GM19463 (cell line): ENCODE measurements at regions not wholly inside any gene's neighbourhood (a gene's known extent, or its start where the extent isn't known, plus 50 kb on each side); places are given as distances from the start of the nearest gene placed in this dataset.
"Not testable (repeated sequence)": the region's sequence is repeated elsewhere in the genome, so short reads cannot be mapped to it uniquely, and the experiment has no call there.

Experiments used
- ATAC-seq: cut with Tn5 transposase; IDR thresholded peaks from one replicate; pipeline ENCODE4 v1.9.1; 2021; ENCODE audit warnings: mild to moderate bottlenecking, moderate library complexity; ENCODE audit not compliant: unreplicated experiment

- no peak for ATAC-seq
Observed at GRCh38 chr2:16066261-16067036, 126.1 kb downstream of the MYCN start.

- ATAC-seq: not testable (repeated sequence)
Observed at GRCh38 chr2:16065272-16066069, 125.1 kb downstream of the MYCN start.

- no peak for ATAC-seq
Observed at GRCh38 chr2:16064745-16065144, 124.4 kb downstream of the MYCN start.

DNA sequence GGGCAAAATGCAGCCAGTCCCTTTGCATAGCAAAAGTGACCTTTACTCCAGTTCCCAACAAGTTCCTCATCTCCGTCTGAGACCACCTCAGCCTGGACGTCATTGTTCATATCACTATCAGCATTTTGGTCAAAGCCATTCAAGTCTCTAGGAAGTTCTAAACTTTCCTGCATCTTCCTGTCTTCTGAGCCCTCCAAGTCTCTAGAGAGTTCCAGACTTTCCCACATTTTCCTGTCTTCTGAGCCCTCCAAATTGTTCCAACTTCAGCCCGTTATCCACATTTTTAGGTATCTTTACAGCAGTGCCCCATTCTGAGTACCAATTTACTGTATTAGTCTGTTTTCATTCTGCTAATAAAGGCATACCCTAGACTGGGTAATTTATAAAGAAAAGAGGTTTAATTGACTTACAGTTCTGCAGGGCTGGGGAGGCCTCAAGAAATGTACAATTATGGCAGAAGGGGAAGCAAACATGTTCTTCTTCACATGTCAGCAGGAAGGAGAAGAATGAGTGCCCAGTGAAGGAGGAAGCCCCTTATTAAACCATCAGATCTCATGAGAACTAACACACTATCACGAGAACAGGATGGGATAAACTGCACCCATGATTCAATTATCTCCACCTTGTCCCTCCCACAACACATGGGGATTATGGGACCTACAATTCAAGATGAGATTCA, 123.7 kb downstream of the MYCN start:
- ATAC-seq: no peak

GRCh38 chr2:16063251-16063850, 123.0 kb downstream of the MYCN start:
- ATAC-seq: no peak

- ATAC-seq: no peak
Observed at GRCh38 chr2:16062471-16063250, 122.3 kb downstream of the MYCN start.

- no peak for ATAC-seq
Observed at GRCh38 chr2:16061441-16062217, 121.3 kb downstream of the MYCN start.

DNA sequence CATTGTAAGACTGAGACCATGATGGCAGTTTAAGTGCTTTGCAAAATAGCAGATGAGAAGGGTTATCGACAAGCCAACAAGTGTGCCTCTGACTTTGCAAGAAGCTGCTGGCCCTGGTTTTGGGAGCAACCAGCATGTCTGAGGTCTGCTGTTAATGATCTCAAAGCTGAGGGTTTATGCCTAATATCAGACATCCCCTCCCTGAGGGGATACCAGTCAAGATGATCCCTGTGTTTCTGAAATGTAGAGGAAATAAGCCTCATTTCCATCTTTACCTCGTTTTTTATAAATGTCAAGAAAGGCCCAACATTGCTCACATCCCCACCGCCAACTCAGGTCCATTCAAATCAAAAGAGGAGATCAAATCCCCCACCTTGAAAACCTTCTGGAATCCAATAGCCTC, 120.6 kb downstream of the MYCN start:
- no peak for ATAC-seq

GRCh38 chr2:16060125-16060935, 120.0 kb downstream of the MYCN start:
- no peak for ATAC-seq

DNA sequence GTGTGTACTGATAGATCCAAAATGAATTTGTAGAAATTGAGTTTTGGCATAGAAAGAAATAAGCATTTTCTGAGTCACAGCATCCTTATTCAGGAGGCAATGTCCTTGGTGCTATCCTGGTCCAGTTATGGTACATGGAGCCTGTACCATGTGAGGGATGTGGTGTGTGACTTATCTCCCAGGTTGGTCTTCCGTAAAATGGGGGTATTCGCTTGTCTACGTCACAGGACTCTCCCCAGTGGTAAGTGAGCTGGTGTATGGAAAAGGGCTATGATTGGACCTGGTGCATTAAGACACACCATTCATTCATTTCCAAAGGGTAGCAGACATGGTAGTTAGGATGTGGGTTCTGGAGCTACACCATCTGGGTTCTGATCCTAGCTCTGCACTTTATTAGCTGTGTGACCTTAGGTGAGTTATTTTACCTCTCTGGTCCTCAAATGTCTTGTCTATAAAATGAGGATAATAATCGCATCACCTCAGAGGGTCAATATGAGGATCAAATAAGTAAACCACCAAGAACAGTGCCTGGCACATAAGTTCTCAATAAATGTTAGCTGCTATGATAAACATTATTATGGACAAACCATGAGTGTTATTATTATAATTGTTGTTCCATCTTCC, 119.2 kb downstream of the MYCN start:
- no peak for ATAC-seq

GRCh38 chr2:16058747-16059358, 118.5 kb downstream of the MYCN start:
- no peak for ATAC-seq

GRCh38 chr2:16058256-16058655, 117.9 kb downstream of the MYCN start:
- ATAC-seq: no peak

- ATAC-seq: no peak
Observed at GRCh38 chr2:16057661-16058060, 117.3 kb downstream of the MYCN start.

- ATAC-seq: peak; percentile 74
Observed at GRCh38 chr2:16055848-16056580, 115.7 kb downstream of the MYCN start.

DNA sequence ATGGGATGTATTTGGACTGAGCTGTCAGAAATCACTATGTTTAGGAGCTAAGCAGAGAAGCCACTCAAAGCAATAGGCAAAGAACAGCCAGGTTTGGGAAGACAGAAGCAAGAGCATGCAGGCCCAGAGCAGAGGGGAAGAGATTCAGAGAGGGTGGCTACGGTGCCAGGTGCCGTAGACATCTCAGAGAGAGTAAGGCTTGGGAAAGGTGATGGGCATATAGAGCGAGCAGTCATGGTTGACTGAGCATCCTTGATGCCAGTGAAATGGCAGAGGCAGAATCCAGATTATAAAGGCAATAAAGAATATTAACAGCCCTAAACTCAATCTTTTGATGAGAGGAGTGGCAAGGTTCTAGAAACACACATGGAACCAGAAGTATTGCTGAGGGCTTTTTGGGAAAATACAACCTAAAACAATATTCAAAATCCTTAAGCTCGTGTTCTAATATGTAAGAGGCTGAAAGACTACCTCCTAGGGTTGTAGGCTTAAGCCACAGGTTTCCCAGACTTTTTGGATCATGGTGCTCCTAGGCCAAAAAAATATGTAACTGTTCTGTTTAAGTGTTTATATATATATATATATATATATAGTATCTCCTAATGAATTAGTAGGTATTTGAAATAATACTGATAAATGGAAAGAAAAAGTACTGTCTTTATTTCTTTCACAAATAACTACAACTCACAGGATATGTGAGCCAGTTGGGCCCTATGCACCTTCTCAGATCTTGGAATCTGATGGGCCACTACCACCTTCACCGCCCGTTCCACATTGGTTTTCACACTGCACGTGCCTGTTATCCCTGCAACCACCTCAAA, 113.3 kb downstream of the MYCN start:
- no peak for ATAC-seq

DNA sequence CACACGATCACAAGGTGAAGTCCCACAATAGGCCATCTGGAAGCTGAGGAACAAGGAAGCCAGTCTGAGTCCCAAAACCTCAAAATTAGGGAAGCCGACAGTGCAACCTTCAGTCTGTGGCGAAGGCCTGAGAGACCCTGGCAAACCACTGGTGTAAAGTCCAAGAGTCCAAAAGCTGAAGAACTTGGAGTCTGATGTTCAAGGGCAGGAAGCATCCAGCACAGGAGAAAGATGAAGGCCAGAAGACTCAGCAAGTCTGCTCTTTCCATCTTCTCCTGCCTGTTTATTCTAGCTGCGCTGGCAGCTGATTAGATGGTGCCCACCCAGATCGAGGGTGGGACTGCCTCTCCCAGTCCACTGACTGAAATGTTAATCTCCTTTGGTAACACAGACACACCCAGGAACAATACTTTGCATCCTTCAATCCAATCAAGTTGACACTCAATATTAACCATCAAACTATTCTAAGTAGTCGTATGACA, 112.3 kb downstream of the MYCN start:
- not testable (repeated sequence) for ATAC-seq
